ENCODE measurements at regions not wholly inside any gene's neighbourhood (a gene's known extent, or its start where the extent isn't known, plus 50 kb on each side); places are given as distances from the start of the nearest gene placed in this dataset.
A peak's percentile ranks its signal among the peaks of the same experiment; 100 is the strongest.
"Not testable (repeated sequence)": the region's sequence is repeated elsewhere in the genome, so short reads cannot be mapped to it uniquely, and the experiment has no call there.

DNA sequence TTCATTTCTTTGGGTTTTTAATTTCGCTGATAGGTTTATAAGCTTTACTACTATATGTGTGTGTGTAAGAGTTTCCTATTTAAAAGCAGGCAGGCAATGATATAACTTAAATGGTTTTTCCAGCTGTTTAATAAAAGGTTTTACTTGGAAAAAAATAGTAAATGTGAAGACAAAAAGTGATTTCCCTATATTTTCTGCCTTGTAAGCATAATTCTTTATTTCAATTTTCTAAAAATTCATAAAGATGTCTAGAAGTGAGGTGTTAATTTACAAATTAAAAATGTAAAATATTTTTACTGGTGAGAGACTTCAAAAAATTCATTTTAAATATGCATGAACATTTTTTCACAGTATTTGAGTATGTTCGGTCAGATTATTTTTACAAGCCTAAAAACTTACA, 161.8 kb downstream of the SEPTIN7 start:
- ATAC-seq (replicated peaks in 1 of 4); POLR2A ChIA-PET; H3K9me3 Mint-ChIP-seq: not testable (repeated sequence)

DNA sequence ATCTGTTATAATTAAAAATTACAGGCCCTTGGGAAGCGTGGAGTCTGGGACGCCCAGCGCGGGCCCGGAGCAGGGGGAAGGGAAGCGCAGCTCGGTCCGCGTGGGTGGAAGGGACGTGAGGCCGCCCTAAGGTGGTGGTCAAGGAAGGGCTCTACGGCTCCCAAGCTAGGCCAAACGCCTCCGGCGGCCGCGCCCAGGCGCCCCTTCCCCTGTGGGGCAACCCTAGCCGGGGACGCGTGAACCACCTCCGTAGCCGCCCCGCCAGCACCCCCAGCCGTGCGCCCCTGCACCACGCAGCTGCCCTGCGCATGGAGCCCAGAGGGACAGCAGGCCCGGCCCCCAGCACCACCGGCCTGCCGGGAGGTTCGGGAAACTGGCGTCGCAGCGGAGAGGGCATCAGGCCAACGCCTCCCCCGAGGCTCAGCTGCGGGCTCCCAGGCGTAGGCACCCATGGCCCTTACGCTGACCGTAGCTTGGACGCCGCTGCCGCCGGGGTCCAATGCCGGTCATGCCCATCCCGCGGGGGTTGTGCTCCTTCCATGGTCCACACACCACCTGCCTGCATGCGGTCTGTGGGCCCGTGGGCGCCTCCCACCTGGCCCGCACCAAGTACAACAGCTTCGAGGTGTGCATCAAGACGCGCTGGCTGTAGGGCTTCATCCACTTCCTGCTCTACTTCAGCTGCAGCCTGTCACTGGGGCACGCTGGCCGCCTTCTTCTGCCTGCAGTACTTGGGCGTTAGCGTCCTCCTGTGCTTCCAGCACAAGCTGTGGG, 166.7 kb downstream of the SEPTIN7 start:
- Histone ChIP-seq H3K27me3 (replicated peaks in 1 of 2; ENCODE audit: control insufficient read depth in 2 of 2, extremely low read depth in 1 of 2, insufficient read depth in 2 of 2, low read length in 1 of 2) (peaks cover 0 to 23% of the 10 kb centered on the region in 2 experiments), H3K9me3 (no peaks in the 10 kb centered on the region), H3K27ac (ENCODE audit: low read length) (no peak overlapping the region), H3K4me1 (ENCODE audit: control insufficient read depth in 1 of 2, extremely low read depth in 1 of 2, insufficient read depth in 2 of 2, low read length in 2 of 2) (no peaks in the 10 kb centered on the region), H3K36me3 (ENCODE audit: control insufficient read depth in 2 of 2, extremely low read depth in 1 of 2, insufficient read depth in 1 of 2, low read length in 1 of 2) (no peaks in the 10 kb centered on the region), H3K4me3 (ENCODE audit: control insufficient read depth in 1 of 2, extremely low read depth in 1 of 2, low read length in 1 of 2) (no peak overlapping the region)
- H3K27me3 Mint-ChIP-seq = peaks cover 18 to 27% of the 10 kb centered on the region in 2 donors
- ATAC-seq (replicated peaks in 1 of 4) = no peak
- no peaks in the 10 kb centered on the region for H3K9me3 Mint-ChIP-seq
- H3K27ac Mint-ChIP-seq = no peak overlapping the region
- DNase-seq = no peak
- H3K36me3 Mint-ChIP-seq = no peaks in the 10 kb centered on the region
- POLR2A ChIA-PET = no interaction called here
- WGBS (ENCODE audit: insufficient coverage) = 58% methylated on average over 57 of the region's 59 CpGs
- CTCF ChIA-PET = no interaction called here
- H3K4me1 Mint-ChIP-seq = peaks cover 4 to 5% (median 4%) of the 10 kb centered on the region in 3 donors
- H3K4me3 Mint-ChIP-seq = no peak overlapping the region

More for the DNA sequence above, 161.8 kb downstream of the SEPTIN7 start:
- WGBS (ENCODE audit: insufficient coverage) = no CpG with 5 or more reads among the region's 2 CpGs
- H3K9me3 ChIP-seq; DNase-seq; H3K36me3 Mint-ChIP-seq; H3K4me3 Mint-ChIP-seq; H3K27ac Mint-ChIP-seq; H3K27me3 Mint-ChIP-seq; CTCF ChIA-PET; H3K4me1 Mint-ChIP-seq; H3K27me3 ChIP-seq (replicated peaks in 1 of 2; ENCODE audit: control insufficient read depth in 2 of 2, extremely low read depth in 1 of 2, insufficient read depth in 2 of 2, low read length in 1 of 2); H3K27ac ChIP-seq (ENCODE audit: low read length); H3K4me3 ChIP-seq (ENCODE audit: control insufficient read depth in 1 of 2, extremely low read depth in 1 of 2, low read length in 1 of 2); H3K36me3 ChIP-seq (ENCODE audit: control insufficient read depth in 2 of 2, extremely low read depth in 1 of 2, insufficient read depth in 1 of 2, low read length in 1 of 2); H3K4me1 ChIP-seq (ENCODE audit: control insufficient read depth in 1 of 2, extremely low read depth in 1 of 2, insufficient read depth in 2 of 2, low read length in 2 of 2): not testable (repeated sequence)

DNA sequence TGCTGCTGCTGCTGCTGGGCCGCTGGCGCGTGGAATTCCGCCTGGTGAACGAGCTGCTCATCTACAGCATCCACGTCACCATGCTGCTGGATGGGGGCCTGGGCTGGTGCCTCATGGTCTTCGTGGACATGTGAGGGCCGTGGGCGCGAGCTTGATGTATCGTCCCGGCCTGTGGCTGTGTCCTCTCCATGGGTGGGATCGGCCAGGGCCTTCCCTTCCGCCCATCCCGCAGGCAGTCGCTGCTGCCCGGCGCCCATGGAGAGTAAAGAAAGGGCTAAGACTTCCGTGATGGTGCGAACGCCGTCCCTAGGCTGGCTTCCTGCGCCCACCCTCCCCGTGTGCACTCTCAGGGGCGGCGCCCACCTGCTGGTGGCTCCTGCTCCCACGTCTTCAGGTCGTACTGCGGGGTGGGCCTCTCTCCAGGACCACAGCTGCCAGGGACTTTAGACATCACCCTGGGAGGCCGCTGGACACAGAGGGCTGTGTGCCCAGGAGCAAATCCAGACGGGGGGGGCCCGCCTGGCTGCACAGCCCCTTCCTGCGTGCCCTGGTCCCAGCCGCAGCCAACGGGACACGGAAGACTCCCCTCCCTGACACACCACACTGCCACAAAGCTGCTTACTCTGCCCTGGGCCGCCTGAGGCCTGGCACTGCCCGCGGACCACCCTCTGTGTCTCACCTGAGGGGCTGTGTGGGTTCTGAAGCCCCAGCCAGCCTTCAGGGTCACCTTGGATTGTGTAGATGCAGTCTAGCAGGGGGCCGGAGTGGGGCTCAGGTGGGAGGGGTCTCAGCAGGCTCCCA, 167.5 kb downstream of the SEPTIN7 start:
- H3K27me3 Mint-ChIP-seq = peaks cover 23 to 27% of the 10 kb centered on the region in 2 donors
- no peaks in the 10 kb centered on the region for H3K9me3 Mint-ChIP-seq
- CTCF ChIA-PET = no interaction called here

DNA sequence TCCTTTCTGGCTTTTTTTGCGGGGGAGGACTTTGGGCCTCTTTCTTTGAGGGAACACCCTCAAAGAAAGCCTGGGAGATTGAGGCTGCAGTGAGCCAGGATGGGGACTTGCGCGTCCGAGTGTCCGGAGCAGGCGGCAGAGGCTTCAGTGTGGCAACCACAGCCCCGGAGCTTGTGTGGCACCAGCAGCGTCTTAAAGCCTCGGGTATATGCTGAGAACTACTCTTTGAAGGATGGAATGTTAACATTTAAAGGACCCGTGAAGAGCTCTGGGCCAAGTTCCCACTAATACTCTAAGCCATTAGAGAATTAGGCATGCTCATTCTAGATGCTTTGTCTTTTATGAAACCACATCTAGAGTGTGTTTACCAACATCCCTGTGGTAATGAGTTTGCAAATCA, 168.2 kb downstream of the SEPTIN7 start:
- ChIA-PET CTCF (no interaction called here), POLR2A (no interaction called here)
- WGBS (ENCODE audit: insufficient coverage) = 94% methylated on average over 7 of the region's 10 CpGs
- no peaks in the 10 kb centered on the region for H3K9me3 Mint-ChIP-seq
- peaks cover 4 to 5% (median 4%) of the 10 kb centered on the region in 3 donors for H3K4me1 Mint-ChIP-seq
- Histone ChIP-seq H3K4me1 (ENCODE audit: control insufficient read depth in 1 of 2, extremely low read depth in 1 of 2, insufficient read depth in 2 of 2, low read length in 2 of 2) (no peaks in the 10 kb centered on the region), H3K36me3 (ENCODE audit: control insufficient read depth in 2 of 2, extremely low read depth in 1 of 2, insufficient read depth in 1 of 2, low read length in 1 of 2) (no peaks in the 10 kb centered on the region), H3K9me3 (no peaks in the 10 kb centered on the region), H3K4me3 (ENCODE audit: control insufficient read depth in 1 of 2, extremely low read depth in 1 of 2, low read length in 1 of 2) (no peak overlapping the region), H3K27me3 (replicated peaks in 1 of 2; ENCODE audit: control insufficient read depth in 2 of 2, extremely low read depth in 1 of 2, insufficient read depth in 2 of 2, low read length in 1 of 2) (peaks cover 0 to 23% of the 10 kb centered on the region in 2 experiments), H3K27ac (ENCODE audit: low read length) (no peak overlapping the region)
- no peaks in the 10 kb centered on the region for H3K36me3 Mint-ChIP-seq
- no peak overlapping the region for H3K27ac Mint-ChIP-seq
- ATAC-seq (replicated peaks in 1 of 4) = no peak
- H3K27me3 Mint-ChIP-seq = peaks cover 25 to 30% of the 10 kb centered on the region in 2 donors
- DNase-seq = no peak
- H3K4me3 Mint-ChIP-seq = no peak overlapping the region

More for the DNA sequence above, 167.5 kb downstream of the SEPTIN7 start:
- ATAC-seq (replicated peaks in 1 of 4) = no peak
- H3K27ac ChIP-seq (ENCODE audit: low read length) = no peak overlapping the region
- peaks cover 0 to 23% of the 10 kb centered on the region in 2 experiments for H3K27me3 ChIP-seq (replicated peaks in 1 of 2; ENCODE audit: control insufficient read depth in 2 of 2, extremely low read depth in 1 of 2, insufficient read depth in 2 of 2, low read length in 1 of 2)
- Mint-ChIP-seq H3K4me3 (no peak overlapping the region), H3K36me3 (no peaks in the 10 kb centered on the region), H3K4me1 (peaks cover 4 to 5% (median 4%) of the 10 kb centered on the region in 3 donors), H3K27ac (no peak overlapping the region)
- POLR2A ChIA-PET = no interaction called here
- no peak for DNase-seq
- no peaks in the 10 kb centered on the region for H3K36me3 ChIP-seq (ENCODE audit: control insufficient read depth in 2 of 2, extremely low read depth in 1 of 2, insufficient read depth in 1 of 2, low read length in 1 of 2)
- no peak overlapping the region for H3K4me3 ChIP-seq (ENCODE audit: control insufficient read depth in 1 of 2, extremely low read depth in 1 of 2, low read length in 1 of 2)
- no peaks in the 10 kb centered on the region for H3K4me1 ChIP-seq (ENCODE audit: control insufficient read depth in 1 of 2, extremely low read depth in 1 of 2, insufficient read depth in 2 of 2, low read length in 2 of 2)
- no peaks in the 10 kb centered on the region for H3K9me3 ChIP-seq
- 92% methylated on average over 40 of the region's 40 CpGs for WGBS (ENCODE audit: insufficient coverage)

DNA sequence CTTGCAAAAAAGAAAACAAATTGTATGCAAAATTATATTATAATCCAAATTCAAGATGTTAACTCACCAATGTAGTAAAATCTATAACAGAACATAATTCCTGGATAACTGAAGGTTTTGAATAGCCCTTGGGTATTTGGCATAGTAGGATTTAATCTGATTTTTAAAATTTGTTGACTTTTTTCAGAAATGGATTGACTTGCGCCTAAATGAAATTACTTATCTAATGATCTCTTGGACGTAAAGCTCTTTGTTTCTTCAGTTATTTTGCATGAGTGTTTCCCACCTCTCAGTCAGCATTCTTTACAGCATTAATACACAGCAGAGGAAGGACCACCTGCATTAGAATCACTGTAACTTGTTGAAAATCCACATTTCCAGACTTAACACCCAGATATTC, 169.6 kb downstream of the SEPTIN7 start:
- CTCF ChIA-PET = interaction anchor here (0.6 to 1.6 kb wide), 2 partner anchors 53 to 806 kb away, joined by 7 to 8 read pairs; no protein-coding TSS in a partner anchor
- Mint-ChIP-seq H3K4me1 (peaks cover 4 to 5% (median 4%) of the 10 kb centered on the region in 3 donors), H3K4me3 (no peak overlapping the region), H3K36me3 (no peaks in the 10 kb centered on the region), H3K9me3 (no peaks in the 10 kb centered on the region), H3K27me3 (peaks cover 28 to 38% of the 10 kb centered on the region in 2 donors), H3K27ac (no peak overlapping the region)
- Histone ChIP-seq H3K36me3 (ENCODE audit: control insufficient read depth in 2 of 2, extremely low read depth in 1 of 2, insufficient read depth in 1 of 2, low read length in 1 of 2) (no peaks in the 10 kb centered on the region), H3K9me3 (no peaks in the 10 kb centered on the region), H3K4me3 (ENCODE audit: control insufficient read depth in 1 of 2, extremely low read depth in 1 of 2, low read length in 1 of 2) (no peak overlapping the region), H3K27me3 (replicated peaks in 1 of 2; ENCODE audit: control insufficient read depth in 2 of 2, extremely low read depth in 1 of 2, insufficient read depth in 2 of 2, low read length in 1 of 2) (peaks cover 0 to 27% of the 10 kb centered on the region in 2 experiments), H3K27ac (ENCODE audit: low read length) (no peak overlapping the region), H3K4me1 (ENCODE audit: control insufficient read depth in 1 of 2, extremely low read depth in 1 of 2, insufficient read depth in 2 of 2, low read length in 2 of 2) (no peaks in the 10 kb centered on the region)
- POLR2A ChIA-PET = interaction anchor here in 1 of 2 donors (0.6 kb wide), 2 partner anchors 14 to 304 kb away, joined by 5 to 11 read pairs; no protein-coding TSS in a partner anchor
- no peak for ATAC-seq (replicated peaks in 1 of 4)
- DNase-seq = no peak
- 88% methylated on average over 1 of the region's 2 CpGs for WGBS (ENCODE audit: insufficient coverage)

DNA sequence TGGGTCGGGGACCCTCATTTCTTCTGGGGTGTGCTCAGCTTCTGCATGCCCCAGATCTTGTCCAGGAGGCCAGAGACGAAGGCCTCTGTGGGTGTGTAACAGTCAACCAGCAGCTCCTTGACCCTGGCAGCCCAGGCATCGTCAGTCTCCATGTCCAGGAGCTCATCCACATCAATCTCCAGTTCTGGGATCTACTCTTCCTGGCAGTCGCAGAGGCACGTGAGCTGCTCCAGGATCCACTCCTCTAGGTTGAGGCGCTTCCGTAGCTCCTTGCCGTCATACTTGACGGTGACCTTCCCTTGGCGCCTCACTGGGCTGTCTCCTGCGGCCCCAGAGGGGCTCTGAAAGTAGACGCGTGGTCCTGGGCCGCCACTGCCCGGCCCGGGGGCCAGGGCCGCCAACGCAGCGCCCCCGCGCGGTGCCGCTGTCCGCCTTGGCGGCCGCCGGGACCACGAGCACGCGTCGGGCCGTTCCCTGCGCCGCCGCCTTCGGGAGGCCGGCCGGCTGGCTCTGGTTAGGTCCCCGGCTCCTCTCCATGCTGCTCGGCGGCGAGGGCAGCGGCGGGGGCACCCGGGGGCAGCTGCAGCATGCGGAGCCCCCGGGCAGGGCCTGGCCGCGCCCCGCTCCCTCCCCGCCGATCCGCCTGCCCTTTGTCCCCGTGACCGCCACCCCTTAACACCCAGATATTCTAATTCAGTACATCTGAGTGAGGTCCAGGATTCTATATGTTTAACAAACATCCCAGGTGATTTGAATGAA, 170.5 kb downstream of the SEPTIN7 start:
- no peak overlapping the region for H3K27ac Mint-ChIP-seq
- no peaks in the 10 kb centered on the region for H3K9me3 Mint-ChIP-seq
- 34% methylated on average over 47 of the region's 55 CpGs for WGBS (ENCODE audit: insufficient coverage)
- peak in 1 of 35 experiments; percentile 14 for DNase-seq
- POLR2A ChIA-PET = interaction anchor here in 1 of 2 donors (0.6 kb wide), 2 partner anchors 13 to 305 kb away, joined by 5 to 11 read pairs; no protein-coding TSS in a partner anchor
- Histone ChIP-seq H3K4me1 (ENCODE audit: control insufficient read depth in 1 of 2, extremely low read depth in 1 of 2, insufficient read depth in 2 of 2, low read length in 2 of 2) (no peaks in the 10 kb centered on the region), H3K4me3 (ENCODE audit: control insufficient read depth in 1 of 2, extremely low read depth in 1 of 2, low read length in 1 of 2) (peak overlapping the region in 1 of 2 donors; percentile 38), H3K27me3 (replicated peaks in 1 of 2; ENCODE audit: control insufficient read depth in 2 of 2, extremely low read depth in 1 of 2, insufficient read depth in 2 of 2, low read length in 1 of 2) (peaks cover 0 to 27% of the 10 kb centered on the region in 2 experiments), H3K9me3 (no peaks in the 10 kb centered on the region), H3K27ac (ENCODE audit: low read length) (no peak overlapping the region), H3K36me3 (ENCODE audit: control insufficient read depth in 2 of 2, extremely low read depth in 1 of 2, insufficient read depth in 1 of 2, low read length in 1 of 2) (no peaks in the 10 kb centered on the region)
- H3K36me3 Mint-ChIP-seq = no peaks in the 10 kb centered on the region
- CTCF ChIA-PET = interaction anchor here (0.6 to 1.6 kb wide), 4 partner anchors 11 to 806 kb away, joined by 3 to 8 read pairs (median 6); no protein-coding TSS in a partner anchor
- H3K4me3 Mint-ChIP-seq = peak overlapping the region; percentile 56 to 71 (median 61)
- H3K4me1 Mint-ChIP-seq = peaks cover 4 to 5% (median 4%) of the 10 kb centered on the region in 3 donors
- peaks cover 28 to 39% of the 10 kb centered on the region in 2 donors for H3K27me3 Mint-ChIP-seq
- ATAC-seq (replicated peaks in 1 of 4) = peak in 3 of 4 experiments; percentile 32 to 38 (median 34)
